ENCODE measurements at regions not wholly inside any gene's neighbourhood (a gene's known extent, or its start where the extent isn't known, plus 50 kb on each side); places are given as distances from the start of the nearest gene placed in this dataset.

GRCh38 chr6:55088902-55089301, 85.4 kb upstream of the HCRTR2 start:
- no peak overlapping the region for H3K4me3 ChIP-seq
- no peak for TF ChIP-seq CTCF (IDR thresholded peaks at IDR 0.05)
- intact Hi-C loops (cut with DNase I, micrococcal nuclease), result no loop called here
- no peaks in the 10 kb centered on the region for H3K36me3 ChIP-seq (ENCODE audit: low read depth)
- ATAC-seq (no peak), DNase-seq (no peak)
- no peaks in the 10 kb centered on the region for H3K9me3 ChIP-seq
- no peaks in the 10 kb centered on the region for H3K4me1 ChIP-seq (ENCODE audit: low read depth)

GRCh38 chr6:55089325-55089724, 85.0 kb upstream of the HCRTR2 start:
- DNase-seq (no peak), ATAC-seq (no peak)
- Histone ChIP-seq H3K9me3 (no peaks in the 10 kb centered on the region), H3K4me1 (ENCODE audit: low read depth) (no peaks in the 10 kb centered on the region), H3K4me3 (no peak overlapping the region), H3K36me3 (ENCODE audit: low read depth) (no peaks in the 10 kb centered on the region)
- no peak for TF ChIP-seq CTCF (IDR thresholded peaks at IDR 0.05)
- intact Hi-C loops (cut with DNase I, micrococcal nuclease), result no loop called here

- no peak for TF ChIP-seq CTCF (IDR thresholded peaks at IDR 0.05)
- Histone ChIP-seq H3K4me1 (ENCODE audit: low read depth) (no peaks in the 10 kb centered on the region), H3K9me3 (no peaks in the 10 kb centered on the region), H3K4me3 (no peak overlapping the region), H3K36me3 (ENCODE audit: low read depth) (no peaks in the 10 kb centered on the region)
- DNase-seq (no peak), ATAC-seq (no peak)
- intact Hi-C loops (cut with DNase I, micrococcal nuclease), result no loop called here
Measured at GRCh38 chr6:55100686-55101085, 73.6 kb upstream of the HCRTR2 start.

GRCh38 chr6:55101157-55101556, 73.2 kb upstream of the HCRTR2 start:
- intact Hi-C loops (cut with DNase I, micrococcal nuclease), result no loop called here
- DNase-seq, result no peak
- Histone ChIP-seq H3K9me3 (no peaks in the 10 kb centered on the region), H3K36me3 (ENCODE audit: low read depth) (no peaks in the 10 kb centered on the region), H3K4me1 (ENCODE audit: low read depth) (no peaks in the 10 kb centered on the region), H3K4me3 (no peak overlapping the region)
- no peak for ATAC-seq
- TF ChIP-seq CTCF (IDR thresholded peaks at IDR 0.05), result no peak

- DNase-seq, result no peak
- Histone ChIP-seq H3K4me1 (ENCODE audit: low read depth) (no peaks in the 10 kb centered on the region), H3K9me3 (no peaks in the 10 kb centered on the region), H3K36me3 (ENCODE audit: low read depth) (no peaks in the 10 kb centered on the region), H3K4me3 (no peak overlapping the region)
- ATAC-seq, result no peak
- intact Hi-C loops (cut with DNase I, micrococcal nuclease), result no loop called here
- no peak for TF ChIP-seq CTCF (IDR thresholded peaks at IDR 0.05)
Measured at GRCh38 chr6:55108134-55109130, 65.9 kb upstream of the HCRTR2 start.

All from mucosa of descending colon (tissue), 3 donors.